H9 (cell line): ENCODE measurements at regions not wholly inside any gene's neighbourhood (a gene's known extent, or its start where the extent isn't known, plus 50 kb on each side); places are given as distances from the start of the nearest gene placed in this dataset.

ENCODE experiments used
- DNase-seq: peaks from one replicate; pipeline ENCODE4 v3.0.0-alpha.2; 2017
- H2AFZ ChIP-seq: one replicate; pipeline ENCODE4 v1.6.1; 2013; ENCODE audit warnings: mild to moderate bottlenecking, low read length, control low read depth, moderate library complexity
- H2AK5ac ChIP-seq: 2 replicates; pipeline ENCODE4 v1.6.1; 2013; ENCODE audit warnings: low read length, control low read depth, mixed read lengths; ENCODE audit not compliant: insufficient read length
- H2BK120ac ChIP-seq: one replicate; pipeline ENCODE4 v1.6.1; 2013; ENCODE audit warnings: low read depth, mild to moderate bottlenecking, low read length, control low read depth, inconsistent platforms; ENCODE audit not compliant: poor library complexity, severe bottlenecking
- H2BK12ac ChIP-seq: 2 replicates; pipeline ENCODE4 v1.6.1; 2013; ENCODE audit warnings: low read length, control low read depth, mixed read lengths, low read depth; ENCODE audit not compliant: insufficient read length
- H2BK15ac ChIP-seq: 2 replicates; pipeline ENCODE4 v1.6.1; 2013; ENCODE audit warnings: low read depth, low read length, control low read depth
- H2BK20ac ChIP-seq: one replicate; pipeline ENCODE4 v1.6.1; 2013; ENCODE audit warnings: low read depth, mild to moderate bottlenecking, low read length, control low read depth, inconsistent platforms; ENCODE audit not compliant: poor library complexity, severe bottlenecking
- H2BK5ac ChIP-seq: 2 replicates; pipeline ENCODE4 v1.6.1; 2013; ENCODE audit warnings: low read length, control low read depth, mixed read lengths; ENCODE audit not compliant: insufficient read length
- H3K14ac ChIP-seq: 2 replicates; pipeline ENCODE4 v1.6.1; 2013; ENCODE audit warnings: low read length, control low read depth; ENCODE audit not compliant: insufficient read depth
- H3K18ac ChIP-seq: 2 replicates; pipeline ENCODE4 v1.6.1; 2013; ENCODE audit warnings: low read depth, mild to moderate bottlenecking, mixed read lengths, low read length, control low read depth; ENCODE audit not compliant: insufficient read length
- H3K23ac ChIP-seq: 2 replicates; pipeline ENCODE4 v1.6.1; 2013; ENCODE audit warnings: low read length, control low read depth, mixed read lengths, low read depth; ENCODE audit not compliant: insufficient read length
- H3K23me2 ChIP-seq: 2 replicates; pipeline ENCODE4 v1.6.1; 2013; ENCODE audit warnings: low read depth, mild to moderate bottlenecking, mixed read lengths, low read length, control low read depth; ENCODE audit not compliant: insufficient read length, poor library complexity, severe bottlenecking
- H3K27ac ChIP-seq: 2 replicates; pipeline ENCODE4 v1.5.1; 2013; ENCODE audit warnings: low read length, control low read depth, mixed read lengths, low read depth; ENCODE audit not compliant: insufficient read length
- H3K27me3 ChIP-seq: 2 replicates; pipeline ENCODE4 v1.6.1; 2013; ENCODE audit warnings: low read length, control low read depth, inconsistent platforms; ENCODE audit not compliant: insufficient read depth
- H3K4ac ChIP-seq: 2 replicates; pipeline ENCODE4 v1.6.1; 2013; ENCODE audit warnings: low read depth, mild to moderate bottlenecking, control low read depth, inconsistent platforms, low read length, moderate library complexity
- H3K4me1 ChIP-seq: 2 replicates; pipeline ENCODE4 v1.6.1; 2013; ENCODE audit warnings: low read length, control low read depth, inconsistent platforms; ENCODE audit not compliant: insufficient read depth
- H3K4me2 ChIP-seq: 2 replicates; pipeline ENCODE4 v1.6.1; 2013; ENCODE audit warnings: low read length, control low read depth, mixed read lengths; ENCODE audit not compliant: insufficient read length, insufficient read depth
- H3K56ac ChIP-seq: 2 replicates; pipeline ENCODE4 v1.6.1; 2013; ENCODE audit warnings: low read depth, mild to moderate bottlenecking, mixed read lengths, low read length, control low read depth; ENCODE audit not compliant: insufficient read length
- H3K79me1 ChIP-seq: 2 replicates; pipeline ENCODE4 v1.6.1; 2013; ENCODE audit warnings: low read depth, mild to moderate bottlenecking, moderate library complexity, low read length, control low read depth, inconsistent platforms; ENCODE audit not compliant: insufficient read depth, poor library complexity, severe bottlenecking
- H3K79me2 ChIP-seq: 2 replicates; pipeline ENCODE4 v1.6.1; 2013; ENCODE audit warnings: low read length, control low read depth, inconsistent platforms; ENCODE audit not compliant: insufficient read depth
- H3K9ac ChIP-seq: 2 replicates; pipeline ENCODE4 v1.6.1; 2013; ENCODE audit warnings: low read length, control low read depth, mixed read lengths; ENCODE audit not compliant: insufficient read length; ENCODE audit errors: extremely low read depth
- H3K9me3 ChIP-seq: one replicate; pipeline ENCODE4 v1.6.1; 2013; ENCODE audit warnings: low read depth, low read length, inconsistent platforms; ENCODE audit not compliant: control insufficient read depth
- H3T11ph ChIP-seq: one replicate; pipeline ENCODE4 v1.6.1; 2013; ENCODE audit warnings: mild to moderate bottlenecking, low read length, control low read depth, inconsistent platforms
- H4K20me1 ChIP-seq: one replicate; pipeline ENCODE4 v1.6.1; 2013; ENCODE audit not compliant: control insufficient read depth, insufficient read length, insufficient read depth
- H4K5ac ChIP-seq: 2 replicates; pipeline ENCODE4 v1.6.1; 2013; ENCODE audit warnings: low read depth, mild to moderate bottlenecking, mixed read lengths, low read length, control low read depth; ENCODE audit not compliant: insufficient read length
- H4K8ac ChIP-seq: replicated peaks from 2 replicates; pipeline ENCODE4 v1.6.1; 2013; ENCODE audit warnings: low read length, control low read depth, mixed read lengths, low read depth; ENCODE audit not compliant: insufficient read length
- H4K91ac ChIP-seq: 2 replicates; pipeline ENCODE4 v1.6.1; 2013; ENCODE audit warnings: low read depth, mild to moderate bottlenecking, moderate library complexity, mixed read lengths, low read length, control low read depth; ENCODE audit not compliant: insufficient read length
- H3K27ac Mint-ChIP-seq, 3 experiments: 2 replicates in 2 of 3; 3 replicates in 1 of 3; pipeline ENCODE4 v1.8.0; 2020 to 2021; ENCODE audit warnings: mixed read lengths in 3 of 3, mild to moderate bottlenecking in 1 of 3, moderate library complexity in 1 of 3
- H3K27me3 Mint-ChIP-seq: 2 replicates; pipeline ENCODE4 v1.8.0; 2021; ENCODE audit warnings: low read depth, mild to moderate bottlenecking, moderate library complexity, mixed read lengths
- H3K36me3 Mint-ChIP-seq, 3 experiments: 2 replicates in 2 of 3; 3 replicates in 1 of 3; pipeline ENCODE4 v1.8.0; 2020 to 2021; ENCODE audit warnings: low read depth in 3 of 3, mixed read lengths in 3 of 3; ENCODE audit not compliant: insufficient read depth in 1 of 3
- H3K4me1 Mint-ChIP-seq, 2 experiments: 2 replicates each; pipeline ENCODE4 v1.8.0; 2020; ENCODE audit warnings: mixed read lengths in 2 of 2
- H3K4me3 Mint-ChIP-seq, 2 experiments: 2 replicates in 1 of 2; 3 replicates in 1 of 2; pipeline ENCODE4 v1.8.0; 2020 to 2021; ENCODE audit warnings: mild to moderate bottlenecking in 2 of 2, mixed read lengths in 2 of 2, moderate library complexity in 1 of 2
- H3K9me3 Mint-ChIP-seq, 2 experiments: 2 replicates in 1 of 2; 3 replicates in 1 of 2; pipeline ENCODE4 v1.8.0; 2020; ENCODE audit warnings: mild to moderate bottlenecking in 2 of 2, mixed read lengths in 2 of 2, moderate library complexity in 1 of 2
- CTCF ChIP-seq: fragments of 200-600 bp; sonication (generic); conservative IDR thresholded peaks from 3 replicates; pipeline ENCODE4 v1.8.0; 2021; ENCODE audit warnings: antibody characterized with exemption, mild to moderate bottlenecking
- WGBS: extraction: QIAGEN DNeasy Blood & Tissue Kit; methylation state at CpG from one replicate; pipeline ENCODE4 v1.1.7; 2013; ENCODE audit warnings: missing lambda C conversion rate, low lambda C conversion rate, mixed read lengths; ENCODE audit not compliant: insufficient read length; ENCODE audit errors: extremely low coverage; 5-methylcytosine and 5-hydroxymethylcytosine counted together

- H4K8ac ChIP-seq = no peak overlapping the region
- DNase-seq = no peak
- Mint-ChIP-seq H3K4me1 (peaks cover 12% of the 10 kb centered on the region in 2 experiments), H3K9me3 (no peaks in the 10 kb centered on the region), H3K27ac (no peak overlapping the region), H3K36me3 (no peaks in the 10 kb centered on the region), H3K27me3 (no peaks in the 10 kb centered on the region), H3K4me3 (no peak overlapping the region)
- no CpG with 5 or more reads among the region's 4 CpGs for WGBS
- H2AFZ ChIP-seq = no peak overlapping the region
- no peak overlapping the region for H3K23ac ChIP-seq
- no peak overlapping the region for H3K56ac ChIP-seq
- no peaks in the 10 kb centered on the region; the same call in 1 of the 2 replicates for H3K4me1 ChIP-seq
- no peak overlapping the region for H2BK12ac ChIP-seq
- H3K27ac ChIP-seq = no peak overlapping the region
- no peaks in the 10 kb centered on the region for H3K79me2 ChIP-seq
- H4K20me1 ChIP-seq = no peaks in the 10 kb centered on the region
- no peaks in the 10 kb centered on the region for H3K23me2 ChIP-seq
- no peak overlapping the region for H3K18ac ChIP-seq
- no peak overlapping the region for H3K4ac ChIP-seq
- no peak overlapping the region for H3T11ph ChIP-seq
- H3K9ac ChIP-seq = no peak overlapping the region
- no peak for TF ChIP-seq CTCF
- H2BK20ac ChIP-seq = no peak overlapping the region
- no peaks in the 10 kb centered on the region for H3K9me3 ChIP-seq
- no peaks in the 10 kb centered on the region for H3K79me1 ChIP-seq
- no peak overlapping the region for H2BK15ac ChIP-seq
- H3K4me2 ChIP-seq = no peak overlapping the region
- H3K27me3 ChIP-seq = no peaks in the 10 kb centered on the region
- no peak overlapping the region for H4K91ac ChIP-seq
- no peak overlapping the region for H2BK120ac ChIP-seq
- H3K14ac ChIP-seq = no peak overlapping the region
- no peak overlapping the region for H2BK5ac ChIP-seq
- H2AK5ac ChIP-seq = no peak overlapping the region
- no peak overlapping the region for H4K5ac ChIP-seq
Observed at GRCh38 chr3:75242012-75242735, 422.0 kb upstream of the FRG2C start.
